Neural progenitor cell (in vitro differentiated cells): ENCODE measurements at regions not wholly inside any gene's neighbourhood (a gene's known extent, or its start where the extent isn't known, plus 50 kb on each side); places are given as distances from the start of the nearest gene placed in this dataset.
A peak's percentile ranks its signal among the peaks of the same experiment; 100 is the strongest.

Experiments used
- DNase-seq: peaks from one replicate; pipeline ENCODE4 v3.0.0-alpha.2; 2016; ENCODE audit warnings: low spot score
- H2AFZ ChIP-seq: fragments of 200-600 bp; sonication (generic); replicated peaks from 2 replicates; pipeline ENCODE4 v1.6.1; 2016; ENCODE audit warnings: antibody characterized with exemption
- H3F3A ChIP-seq: fragments of 200-600 bp; sonication (generic); 2 replicates; pipeline ENCODE4 v1.6.1; 2016; ENCODE audit warnings: antibody characterized with exemption, low read depth
- H3K27ac ChIP-seq: fragments of 200-600 bp; sonication (generic); 2 replicates; pipeline ENCODE4 v1.5.1; 2016; ENCODE audit warnings: mild to moderate bottlenecking
- H3K27me3 ChIP-seq: fragments of 200-600 bp; sonication (generic); 2 replicates; pipeline ENCODE4 v1.6.1; 2016; ENCODE audit warnings: mild to moderate bottlenecking, moderate library complexity
- H3K36me3 ChIP-seq: fragments of 200-600 bp; sonication (generic); 2 replicates; pipeline ENCODE4 v1.5.1; 2016
- H3K4me1 ChIP-seq: fragments of 200-600 bp; sonication (generic); 2 replicates; pipeline ENCODE4 v1.6.1; 2016; ENCODE audit warnings: mixed run types
- H3K4me2 ChIP-seq: fragments of 200-600 bp; sonication (generic); 2 replicates; pipeline ENCODE4 v1.6.1; 2016
- H3K4me3 ChIP-seq: fragments of 200-600 bp; sonication (generic); 2 replicates; pipeline ENCODE4 v1.5.1; 2016
- H3K79me2 ChIP-seq: fragments of 200-600 bp; sonication (generic); 2 replicates; pipeline ENCODE4 v1.6.1; 2016; ENCODE audit warnings: low read depth
- H3K9ac ChIP-seq: fragments of 200-600 bp; sonication (generic); 2 replicates; pipeline ENCODE4 v1.6.1; 2016
- H3K9me3 ChIP-seq: fragments of 200-600 bp; sonication (generic); 2 replicates; pipeline ENCODE4 v1.5.1; 2016; ENCODE audit warnings: low read depth
- H4K20me1 ChIP-seq: fragments of 200-600 bp; sonication (generic); 2 replicates; pipeline ENCODE4 v1.6.1; 2016; ENCODE audit warnings: low read depth
- H3K27ac Mint-ChIP-seq: 3 replicates; pipeline ENCODE4 v1.8.0; 2021; ENCODE audit warnings: mixed read lengths
- H3K27me3 Mint-ChIP-seq: 2 replicates; pipeline ENCODE4 v1.8.0; 2022; ENCODE audit warnings: low read depth, mild to moderate bottlenecking, inconsistent platforms, moderate library complexity, mixed read lengths; ENCODE audit not compliant: insufficient read depth
- H3K36me3 Mint-ChIP-seq: 3 replicates; pipeline ENCODE4 v1.8.0; 2021; ENCODE audit warnings: mixed read lengths
- H3K4me1 Mint-ChIP-seq: 3 replicates; pipeline ENCODE4 v1.8.0; 2021; ENCODE audit warnings: mixed read lengths
- H3K4me3 Mint-ChIP-seq: 3 replicates; pipeline ENCODE4 v1.8.0; 2021; ENCODE audit warnings: mild to moderate bottlenecking, moderate library complexity, mixed read lengths
- H3K9me3 Mint-ChIP-seq: 3 replicates; pipeline ENCODE4 v1.8.0; 2020; ENCODE audit warnings: mixed read lengths
- EZH2 ChIP-seq: fragments of 200-600 bp; sonication (generic); IDR thresholded peaks from 2 replicates; pipeline ENCODE4 v1.6.1; 2017; ENCODE audit warnings: antibody characterized with exemption, mild to moderate bottlenecking, moderate library complexity
- EZH2phosphoT487 ChIP-seq: fragments of 200-600 bp; sonication (generic); IDR thresholded peaks from 2 replicates; pipeline ENCODE4 v1.6.1; 2017; ENCODE audit warnings: antibody characterized with exemption
- TF ChIP-seq, protein P1 (sequence below): fragments of 200-600 bp; sonication (generic); IDR thresholded peaks from 2 replicates; pipeline ENCODE4 v1.5.1; 2017; ENCODE audit warnings: antibody characterized with exemption, mild to moderate bottlenecking

DNA sequence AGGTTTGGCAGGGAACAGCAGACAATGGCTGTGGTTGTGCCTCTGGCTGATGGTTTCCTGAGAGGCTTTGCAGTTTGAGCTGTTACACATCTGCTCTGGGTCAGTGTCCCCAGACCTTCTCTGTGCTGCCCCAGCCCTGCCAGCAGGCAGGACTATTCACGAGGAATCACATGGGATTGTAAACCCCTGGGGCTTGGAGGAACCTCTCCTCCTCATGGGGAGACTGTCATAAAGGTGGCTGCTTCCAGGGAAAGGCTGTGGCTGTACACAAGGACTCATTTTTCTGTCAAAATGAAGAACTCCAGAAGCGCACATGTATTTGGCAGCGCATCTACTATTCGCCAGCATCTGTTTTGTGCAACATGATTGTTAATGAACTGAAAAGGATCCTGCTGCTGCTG lies 142.6 kb upstream of the CYP1B1 start:
- peak overlapping the region; percentile 24 for H2AFZ ChIP-seq
- Mint-ChIP-seq H3K9me3 (peaks cover 11% of the 10 kb centered on the region), H3K4me3 (no peak overlapping the region), H3K27me3 (peaks cover 6% of the 10 kb centered on the region), H3K27ac (no peak overlapping the region), H3K36me3 (no peaks in the 10 kb centered on the region), H3K4me1 (peaks cover 26% of the 10 kb centered on the region)
- DNase-seq: no peak
- H3K4me2 ChIP-seq: no peak overlapping the region
- H3K79me2 ChIP-seq: no peaks in the 10 kb centered on the region
- H3K9ac ChIP-seq: no peak overlapping the region
- H3K4me1 ChIP-seq: peaks cover 19% of the 10 kb centered on the region
- H3K27me3 ChIP-seq: no peaks in the 10 kb centered on the region
- no peaks in the 10 kb centered on the region for H4K20me1 ChIP-seq
- no peaks in the 10 kb centered on the region for H3K36me3 ChIP-seq
- TF ChIP-seq EZH2phosphoT487 (no peak), EZH2 (no peak)
- TF ChIP-seq, protein P1, sequence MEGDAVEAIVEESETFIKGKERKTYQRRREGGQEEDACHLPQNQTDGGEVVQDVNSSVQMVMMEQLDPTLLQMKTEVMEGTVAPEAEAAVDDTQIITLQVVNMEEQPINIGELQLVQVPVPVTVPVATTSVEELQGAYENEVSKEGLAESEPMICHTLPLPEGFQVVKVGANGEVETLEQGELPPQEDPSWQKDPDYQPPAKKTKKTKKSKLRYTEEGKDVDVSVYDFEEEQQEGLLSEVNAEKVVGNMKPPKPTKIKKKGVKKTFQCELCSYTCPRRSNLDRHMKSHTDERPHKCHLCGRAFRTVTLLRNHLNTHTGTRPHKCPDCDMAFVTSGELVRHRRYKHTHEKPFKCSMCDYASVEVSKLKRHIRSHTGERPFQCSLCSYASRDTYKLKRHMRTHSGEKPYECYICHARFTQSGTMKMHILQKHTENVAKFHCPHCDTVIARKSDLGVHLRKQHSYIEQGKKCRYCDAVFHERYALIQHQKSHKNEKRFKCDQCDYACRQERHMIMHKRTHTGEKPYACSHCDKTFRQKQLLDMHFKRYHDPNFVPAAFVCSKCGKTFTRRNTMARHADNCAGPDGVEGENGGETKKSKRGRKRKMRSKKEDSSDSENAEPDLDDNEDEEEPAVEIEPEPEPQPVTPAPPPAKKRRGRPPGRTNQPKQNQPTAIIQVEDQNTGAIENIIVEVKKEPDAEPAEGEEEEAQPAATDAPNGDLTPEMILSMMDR: no peak
- H3K9me3 ChIP-seq: no peaks in the 10 kb centered on the region
- no peak overlapping the region for H3K27ac ChIP-seq
- H3F3A ChIP-seq: peaks cover 6% of the 10 kb centered on the region
- no peak overlapping the region for H3K4me3 ChIP-seq

- no peaks in the 10 kb centered on the region for H4K20me1 ChIP-seq
- Mint-ChIP-seq H3K4me3 (no peak overlapping the region), H3K27me3 (peaks cover 8% of the 10 kb centered on the region), H3K36me3 (no peaks in the 10 kb centered on the region), H3K9me3 (peaks cover 11% of the 10 kb centered on the region), H3K27ac (peak overlapping the region; percentile 39), H3K4me1 (peaks cover 26% of the 10 kb centered on the region)
- no peak for DNase-seq
- peak overlapping the region; percentile 24 for H2AFZ ChIP-seq
- no peak overlapping the region for H3K27ac ChIP-seq
- no peaks in the 10 kb centered on the region for H3K79me2 ChIP-seq
- H3K4me3 ChIP-seq: no peak overlapping the region
- H3K9ac ChIP-seq: no peak overlapping the region
- H3K36me3 ChIP-seq: no peaks in the 10 kb centered on the region
- no peaks in the 10 kb centered on the region for H3K27me3 ChIP-seq
- peaks cover 8% of the 10 kb centered on the region for H3F3A ChIP-seq
- TF ChIP-seq EZH2 (no peak), EZH2phosphoT487 (no peak)
- TF ChIP-seq, protein P1: no peak
- no peak overlapping the region for H3K4me2 ChIP-seq
- no peaks in the 10 kb centered on the region for H3K9me3 ChIP-seq
- H3K4me1 ChIP-seq: peaks cover 19% of the 10 kb centered on the region
Observed at GRCh38 chr2:38217401-38218188, 141.6 kb upstream of the CYP1B1 start.

- H3K9me3 ChIP-seq: no peaks in the 10 kb centered on the region
- no peaks in the 10 kb centered on the region for H3K27me3 ChIP-seq
- H4K20me1 ChIP-seq: no peaks in the 10 kb centered on the region
- no peaks in the 10 kb centered on the region for H3K36me3 Mint-ChIP-seq
- no peak overlapping the region for H2AFZ ChIP-seq
- H3K27me3 Mint-ChIP-seq: peaks cover 8% of the 10 kb centered on the region
- no peak overlapping the region for H3K27ac ChIP-seq
- no peaks in the 10 kb centered on the region for H3K36me3 ChIP-seq
- no peak overlapping the region for H3K27ac Mint-ChIP-seq
- H3K4me1 Mint-ChIP-seq: peaks cover 26% of the 10 kb centered on the region
- H3K4me1 ChIP-seq: peaks cover 19% of the 10 kb centered on the region
- no peak overlapping the region for H3K9ac ChIP-seq
- H3K9me3 Mint-ChIP-seq: peaks cover 11% of the 10 kb centered on the region
- no peaks in the 10 kb centered on the region for H3K79me2 ChIP-seq
- peaks cover 8% of the 10 kb centered on the region for H3F3A ChIP-seq
- H3K4me2 ChIP-seq: no peak overlapping the region
- H3K4me3 ChIP-seq: no peak overlapping the region
- H3K4me3 Mint-ChIP-seq: no peak overlapping the region
- no peak for DNase-seq
- no peak for TF ChIP-seq EZH2
- TF ChIP-seq EZH2phosphoT487: no peak
- TF ChIP-seq, protein P1: no peak
Observed at GRCh38 chr2:38216886-38217285, 140.9 kb upstream of the CYP1B1 start.
